Fibroblast of upper back skin (primary cell): ENCODE measurements at regions not wholly inside any gene's neighbourhood (a gene's known extent, or its start where the extent isn't known, plus 50 kb on each side); places are given as distances from the start of the nearest gene placed in this dataset.
A peak's percentile ranks its signal among the peaks of the same experiment; 100 is the strongest.

ENCODE experiments used
- DNase-seq: peaks from one replicate; pipeline ENCODE4 v3.0.0-alpha.2; 2013

DNA sequence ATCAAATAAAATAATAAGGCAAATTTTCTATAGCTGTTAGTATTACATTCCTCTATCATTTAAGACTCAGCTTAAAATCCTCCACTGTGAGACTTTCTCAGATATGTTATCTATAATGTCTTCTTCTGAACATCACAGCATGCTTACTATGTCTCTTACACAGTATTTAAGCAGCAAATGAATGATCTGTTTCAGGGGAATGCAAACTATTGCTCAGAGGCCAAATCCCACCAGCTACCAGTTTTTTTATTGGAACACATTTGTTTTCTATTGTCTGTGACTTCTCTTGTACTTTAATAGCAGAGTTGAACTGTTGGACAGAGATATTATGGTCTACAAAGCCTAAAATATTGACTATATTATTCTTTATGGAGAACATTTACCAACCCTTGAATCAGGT, 59.6 kb downstream of the C3orf38 start:
- DNase-seq: peak; percentile 53

DNA sequence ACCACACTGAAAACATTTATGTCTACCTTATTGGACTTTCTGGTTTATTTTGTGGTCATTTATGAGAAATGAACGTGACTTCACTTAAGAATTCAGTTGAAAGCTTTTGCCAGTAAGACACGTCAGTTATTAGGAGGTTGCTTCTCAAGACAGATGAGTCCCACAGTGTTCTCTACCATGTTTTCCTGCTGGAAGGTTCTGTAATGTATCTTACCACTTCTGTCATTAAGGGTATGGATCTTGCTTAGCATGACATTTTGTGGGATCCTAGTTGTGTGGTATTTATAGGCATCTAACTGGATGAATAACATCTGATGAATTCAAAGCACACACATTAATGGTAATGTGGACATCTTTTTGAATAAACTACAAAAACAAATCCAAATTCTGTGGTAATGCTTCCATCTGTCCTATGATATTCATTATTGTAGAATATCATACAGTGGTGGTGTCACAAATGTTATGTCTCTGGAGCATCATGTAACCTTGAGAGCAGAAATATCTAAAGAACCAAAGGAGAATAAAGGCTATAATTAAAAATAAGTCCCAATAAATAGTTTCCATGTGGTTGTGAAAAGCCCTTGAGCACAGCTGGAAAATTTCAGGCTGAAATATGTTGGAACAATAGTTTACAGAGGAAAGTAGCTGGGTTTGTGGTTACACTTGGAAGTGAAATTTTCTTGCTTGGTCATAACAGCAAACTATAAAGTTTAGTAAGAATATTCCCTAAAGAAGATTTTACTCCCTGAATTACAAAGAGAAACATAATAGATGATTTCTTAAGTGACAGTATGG, 61.5 kb downstream of the C3orf38 start:
- DNase-seq: peak; percentile 86

DNA sequence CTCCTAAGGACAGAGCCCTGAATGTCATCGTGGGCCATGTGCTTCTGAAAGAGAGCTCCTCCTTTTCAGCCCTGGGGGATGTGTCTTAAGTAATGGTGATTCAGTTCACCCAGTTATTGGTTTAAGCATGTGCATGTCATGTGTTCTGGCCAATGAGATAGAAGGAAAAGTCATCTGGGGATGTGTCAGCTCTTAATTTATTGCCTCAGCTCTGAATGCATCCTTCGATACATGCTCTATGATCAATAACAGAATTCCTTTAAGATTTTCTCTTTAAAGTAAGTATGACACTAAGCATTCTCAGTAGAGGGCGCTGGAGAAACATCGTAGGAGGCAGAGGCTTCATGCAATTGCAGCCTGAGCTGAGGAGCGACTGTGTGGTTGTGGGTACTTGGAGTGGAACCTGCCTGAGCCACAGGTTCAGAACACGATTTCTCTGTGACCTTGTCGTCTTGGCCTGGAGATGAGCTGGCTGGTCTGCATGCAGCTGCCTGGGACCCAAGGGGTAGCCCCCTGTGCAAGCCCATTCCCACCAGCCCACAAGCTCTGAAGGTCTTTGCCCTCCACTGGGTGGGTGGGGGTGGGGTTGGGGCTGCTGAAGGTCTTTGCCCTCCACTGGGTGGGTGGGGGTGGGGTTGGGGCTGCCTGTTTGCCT, 69.5 kb downstream of the C3orf38 start:
- peak; percentile 78 for DNase-seq

DNA sequence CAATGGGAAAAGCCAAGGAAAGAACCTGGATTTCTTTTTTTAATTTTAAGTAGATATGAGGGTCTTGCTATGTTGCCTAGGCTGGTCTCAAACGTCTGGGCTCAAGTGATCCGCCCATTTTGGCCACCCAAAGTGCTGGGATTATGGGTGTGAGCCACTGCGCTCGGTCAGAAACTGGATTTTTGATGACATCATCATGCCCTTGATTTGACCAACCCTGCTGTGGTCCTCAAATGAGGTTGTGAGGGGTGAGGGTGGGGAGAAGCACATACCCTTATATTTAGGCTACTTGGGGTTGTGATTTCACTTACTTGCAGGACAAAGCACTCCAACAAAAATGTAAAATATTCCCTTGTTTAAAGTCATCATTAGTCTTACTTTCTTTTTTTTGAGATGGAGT, 70.4 kb downstream of the C3orf38 start:
- DNase-seq: no peak

DNA sequence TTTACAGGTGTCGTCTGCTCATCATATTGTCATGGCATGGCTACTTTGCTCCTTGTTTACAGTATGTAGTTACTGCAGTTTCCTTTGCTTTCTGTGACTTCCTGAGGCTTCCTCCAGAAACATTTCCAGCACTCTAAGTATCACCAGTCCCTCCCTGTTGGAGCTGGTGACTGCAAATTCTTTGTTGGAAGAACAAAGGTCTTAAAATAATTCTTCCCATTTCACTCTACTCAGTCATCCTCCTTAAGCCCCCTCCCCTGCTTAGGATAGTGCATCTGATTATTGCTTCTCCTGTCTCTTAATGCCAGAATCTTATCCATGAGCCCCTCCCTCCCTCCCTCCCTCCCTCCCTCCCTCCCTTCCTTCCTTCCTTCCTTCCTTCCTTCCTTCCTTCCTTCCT, 72.0 kb downstream of the C3orf38 start:
- no peak for DNase-seq

DNA sequence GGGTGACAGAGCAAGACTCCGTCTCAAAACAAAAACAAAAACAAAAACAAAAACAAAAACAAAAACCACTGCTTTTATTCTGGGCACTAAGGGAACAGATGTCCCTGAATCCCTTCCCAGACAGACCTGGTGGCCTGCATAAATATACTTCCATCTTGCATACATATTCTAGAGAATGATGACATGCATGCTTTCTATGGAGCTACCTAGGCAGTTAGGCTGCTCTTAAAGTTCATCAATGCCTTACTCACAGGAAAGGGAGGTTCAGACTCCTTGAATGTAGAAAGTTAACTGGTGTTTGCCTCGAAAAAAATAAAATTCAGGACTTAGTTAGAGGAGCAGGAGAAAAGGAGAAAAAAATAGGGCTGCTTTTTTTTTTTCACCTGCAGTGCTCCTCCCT, 72.6 kb downstream of the C3orf38 start:
- no peak for DNase-seq

DNA sequence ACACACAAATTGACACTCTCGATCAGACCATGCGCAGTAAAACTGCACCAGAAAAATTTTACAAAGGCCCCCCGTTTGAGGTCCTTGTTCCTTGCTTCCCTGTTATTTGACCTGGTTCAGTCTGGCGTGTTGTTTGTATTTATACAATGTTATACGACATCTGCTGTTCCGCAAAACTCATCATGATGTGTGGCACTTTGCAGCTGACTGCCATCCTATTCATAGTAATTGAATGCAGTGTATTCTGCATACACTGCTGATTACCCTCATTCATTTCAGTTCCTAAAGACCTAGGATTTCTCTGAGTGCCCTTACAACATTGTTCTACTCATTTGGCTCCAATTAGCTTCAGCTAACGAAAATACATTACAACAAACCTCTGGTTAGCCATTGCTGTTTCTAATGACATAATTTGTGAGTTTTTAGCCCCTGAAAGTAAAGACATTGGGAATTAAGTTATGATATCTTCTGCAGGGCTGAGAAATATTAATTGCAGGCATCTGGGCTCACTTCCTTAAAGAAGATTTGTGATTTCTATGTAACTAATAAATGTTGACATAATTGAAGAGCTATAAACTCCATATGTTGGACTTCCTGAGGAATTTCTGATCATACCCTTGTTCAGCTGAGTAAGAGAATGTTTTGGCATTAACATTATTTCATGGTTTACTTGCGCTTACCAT, 75.7 kb downstream of the C3orf38 start:
- peak; percentile 16 for DNase-seq

DNA sequence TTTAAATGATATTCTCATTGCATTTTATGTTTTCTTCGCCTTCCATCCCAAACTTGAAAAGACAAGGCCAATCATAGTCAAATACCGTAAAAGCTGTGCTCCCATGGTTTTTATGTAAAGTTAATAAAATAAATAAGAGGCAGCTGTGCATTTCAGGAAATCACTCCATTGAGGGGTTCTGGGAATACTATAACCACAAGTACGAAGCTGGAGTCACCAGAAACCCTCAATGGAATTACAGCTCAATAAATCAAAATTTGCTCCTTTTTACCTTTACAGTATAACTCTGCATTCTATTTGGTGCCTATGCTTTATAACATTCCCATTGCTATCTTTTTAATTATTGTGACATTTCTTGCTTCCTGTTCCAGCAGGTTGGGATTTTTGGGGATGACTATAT, 77.2 kb downstream of the C3orf38 start:
- DNase-seq: peak; percentile 55

DNA sequence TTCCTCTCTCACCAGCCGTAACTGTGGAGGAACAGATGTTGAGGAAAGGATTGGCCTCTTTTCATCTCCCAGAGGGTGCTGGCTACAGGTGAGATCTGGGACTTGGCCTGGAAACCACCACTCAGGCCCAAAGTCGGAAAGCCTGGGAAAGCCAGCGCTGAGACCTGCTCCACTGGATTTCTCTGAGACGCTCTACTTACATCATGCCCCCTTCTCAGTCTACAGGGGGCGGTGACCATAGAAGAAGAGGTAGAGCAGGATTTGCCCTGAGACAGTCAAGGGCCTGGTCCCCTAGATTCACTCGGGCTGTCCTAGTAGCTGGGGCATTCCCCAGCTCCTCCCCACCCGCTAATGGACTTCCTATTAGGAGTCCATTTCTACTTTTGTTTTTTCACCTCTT, 80.9 kb downstream of the C3orf38 start:
- DNase-seq: no peak

DNA sequence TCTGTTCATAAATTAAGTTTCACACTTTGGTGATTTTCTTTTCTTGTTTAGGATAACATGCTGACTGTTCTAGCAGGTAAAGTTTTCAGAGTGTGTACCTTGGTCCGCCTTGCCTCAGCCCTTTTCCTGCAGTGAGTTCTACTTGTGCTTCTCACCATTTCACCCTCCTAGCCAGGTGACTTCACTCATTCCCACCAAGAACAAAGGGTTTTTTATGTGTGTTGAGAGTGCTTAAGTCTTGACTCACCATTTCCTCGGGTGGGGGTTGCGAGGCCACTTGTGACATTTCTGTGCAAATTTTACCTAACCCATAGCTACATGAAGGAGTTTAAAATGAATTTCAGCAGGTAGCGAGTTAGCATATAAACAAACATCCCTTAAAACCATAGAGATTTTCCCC, 81.4 kb downstream of the C3orf38 start:
- DNase-seq: no peak

DNA sequence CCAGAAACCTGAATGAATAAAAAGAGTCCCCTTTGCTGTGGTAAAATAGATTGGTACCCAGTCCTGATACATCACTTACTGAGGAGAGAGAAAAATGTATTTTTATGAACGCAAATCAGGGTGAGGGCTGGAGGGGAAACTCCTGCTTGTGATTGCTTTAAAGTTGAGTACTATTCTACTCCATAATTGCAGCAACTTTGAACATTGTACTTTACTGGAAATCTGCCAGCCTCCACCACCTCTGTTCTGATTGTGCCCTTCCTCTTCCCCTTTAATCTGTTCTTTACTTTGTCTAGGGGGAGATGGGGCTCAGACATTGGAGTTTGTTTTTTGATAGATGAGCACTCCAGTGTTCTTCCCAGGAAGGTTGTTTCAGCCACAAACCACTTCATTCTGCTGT, 81.9 kb downstream of the C3orf38 start:
- DNase-seq: no peak

DNA sequence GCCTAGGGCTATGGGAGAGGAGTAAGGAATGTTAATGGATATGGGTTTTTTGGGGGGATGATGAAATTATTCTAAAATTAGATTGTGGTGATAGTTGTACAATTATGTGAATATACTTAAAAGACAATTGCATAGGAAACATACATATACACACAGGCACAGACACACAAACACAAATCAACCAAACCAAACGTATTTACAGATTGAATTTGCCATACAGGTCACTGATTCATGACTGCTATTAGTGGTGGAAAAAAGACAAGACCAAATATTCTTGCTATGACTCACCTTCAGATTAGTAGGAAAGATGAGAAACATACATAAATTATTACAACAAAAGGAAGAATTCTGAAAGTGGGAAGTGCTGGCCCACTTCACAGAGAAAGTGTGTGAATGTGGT, 85.3 kb downstream of the C3orf38 start:
- peak; percentile 61 for DNase-seq

DNA sequence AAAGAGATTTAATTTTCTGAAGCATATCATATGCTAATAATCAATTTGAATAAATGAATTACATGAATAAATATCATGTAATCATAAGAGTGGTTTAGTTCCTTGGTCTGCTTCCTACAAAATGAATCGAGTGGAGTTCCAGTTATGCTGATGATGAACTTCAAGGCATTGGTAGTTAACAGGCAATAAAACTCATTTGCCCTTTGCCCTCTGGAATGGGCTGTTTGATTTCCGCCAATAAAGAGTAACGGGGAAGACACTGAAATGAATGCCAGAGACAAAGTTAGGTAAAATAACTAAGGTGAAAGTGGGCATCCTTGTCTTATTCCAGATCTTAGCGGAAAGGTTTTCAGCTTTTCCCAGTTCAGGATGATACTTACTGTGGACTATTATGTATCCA, 90.1 kb downstream of the C3orf38 start:
- no peak for DNase-seq

DNA sequence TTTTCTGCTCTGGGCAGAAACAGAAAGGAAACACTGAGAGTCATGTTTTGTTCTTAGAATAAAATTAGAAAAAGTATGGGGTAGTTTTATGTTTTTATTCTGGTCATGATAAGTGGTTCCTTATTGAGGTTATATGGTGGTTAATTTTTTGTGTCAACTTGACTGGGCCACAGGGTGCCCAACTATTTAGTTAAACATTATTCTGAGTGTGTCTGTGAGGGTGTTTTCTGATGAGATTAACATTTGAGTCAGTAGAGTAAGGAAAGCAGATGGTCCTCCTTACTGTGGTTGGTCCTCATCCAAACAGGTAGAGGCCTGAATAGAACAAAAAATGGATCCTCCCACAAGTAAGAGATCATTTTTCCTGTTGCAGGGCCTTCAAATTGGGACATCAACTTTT, 98.9 kb downstream of the C3orf38 start:
- DNase-seq: no peak

DNA sequence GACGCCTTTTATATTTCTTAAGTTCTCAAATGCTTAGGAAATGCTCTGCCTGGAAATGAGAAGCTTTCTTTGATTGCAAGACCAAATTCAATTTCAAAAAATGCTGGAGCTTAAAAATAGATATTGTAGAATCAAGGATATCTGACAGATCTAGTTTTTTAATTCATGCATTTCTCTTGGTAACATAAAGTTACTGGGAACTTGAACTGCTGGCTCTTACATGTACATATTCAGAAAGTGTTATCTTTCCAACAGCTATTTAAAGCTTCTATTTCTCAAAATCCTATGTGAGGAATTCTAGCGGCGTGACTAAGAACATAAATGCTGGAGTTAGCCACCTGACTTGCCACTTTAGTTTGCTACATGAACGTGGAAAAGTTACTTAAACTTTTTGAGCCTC, 109.3 kb downstream of the C3orf38 start:
- no peak for DNase-seq

DNA sequence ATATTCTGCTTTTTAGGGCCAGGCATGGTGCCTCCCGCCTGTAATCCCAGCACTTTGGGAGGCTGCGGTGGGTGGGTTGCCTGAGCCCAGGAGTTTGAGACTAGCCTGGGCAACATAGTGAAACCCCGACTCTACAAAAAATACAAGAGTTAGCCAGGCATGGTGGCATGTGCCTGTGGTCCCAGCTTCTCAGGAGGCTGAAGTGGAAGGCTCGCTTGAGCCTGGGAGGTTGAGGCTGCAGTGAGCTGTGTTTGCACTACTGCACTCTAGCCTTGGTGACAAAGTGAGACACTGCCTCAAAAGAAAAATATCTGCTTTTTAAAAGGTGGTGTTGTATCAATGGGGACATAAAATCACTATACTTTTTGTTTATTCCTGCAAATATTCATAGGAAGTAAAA, 112.8 kb downstream of the C3orf38 start:
- DNase-seq: no peak

DNA sequence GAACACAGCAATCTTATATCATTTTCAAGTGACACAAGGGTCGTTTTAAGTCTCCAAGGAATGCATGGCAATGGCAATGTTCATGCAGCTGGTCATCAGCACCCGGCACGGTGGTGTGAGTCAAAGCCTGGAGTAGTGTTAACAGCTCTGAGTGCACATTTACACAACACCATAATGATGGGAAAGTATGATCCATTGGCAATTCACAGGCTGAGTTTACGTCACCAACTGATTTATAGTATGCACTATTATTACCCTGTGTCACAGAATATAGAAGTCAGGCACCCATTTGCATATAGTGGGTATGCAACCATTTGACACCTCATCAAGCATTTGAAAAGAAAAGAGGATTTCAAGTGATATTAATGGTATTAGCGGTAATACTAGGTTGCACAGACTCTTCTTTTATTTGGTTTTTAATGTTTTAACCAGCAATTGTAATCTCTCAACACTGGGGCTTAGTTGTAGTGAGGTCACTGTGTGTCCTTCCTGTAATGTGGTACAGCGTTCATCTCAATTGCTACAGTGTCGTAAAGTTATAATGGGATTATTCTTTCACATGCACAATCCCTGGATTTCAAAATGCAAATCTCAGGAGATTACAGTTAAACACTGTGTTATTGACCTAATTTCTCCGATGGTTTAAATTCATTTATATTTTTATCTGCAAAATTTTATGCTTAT, 113.8 kb downstream of the C3orf38 start:
- no peak for DNase-seq

DNA sequence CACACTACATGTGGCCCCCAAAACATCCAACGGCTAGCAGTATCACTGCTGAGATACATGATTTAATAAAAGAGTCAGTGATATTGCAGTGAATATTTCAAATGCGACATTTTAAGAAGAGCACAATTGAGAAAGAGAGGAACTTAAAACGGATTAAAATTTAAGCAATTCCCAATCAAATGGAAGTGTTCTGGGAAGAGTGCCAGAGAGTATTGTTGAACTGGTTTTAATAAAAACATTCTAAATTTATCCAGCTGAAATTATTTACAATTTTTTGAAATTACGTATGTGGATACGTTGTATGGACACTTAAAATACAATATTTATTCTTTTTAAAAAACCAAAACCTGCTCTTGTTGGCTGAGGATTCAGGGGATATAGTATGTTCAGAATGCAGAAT, 117.7 kb downstream of the C3orf38 start:
- DNase-seq: peak; percentile 2

DNA sequence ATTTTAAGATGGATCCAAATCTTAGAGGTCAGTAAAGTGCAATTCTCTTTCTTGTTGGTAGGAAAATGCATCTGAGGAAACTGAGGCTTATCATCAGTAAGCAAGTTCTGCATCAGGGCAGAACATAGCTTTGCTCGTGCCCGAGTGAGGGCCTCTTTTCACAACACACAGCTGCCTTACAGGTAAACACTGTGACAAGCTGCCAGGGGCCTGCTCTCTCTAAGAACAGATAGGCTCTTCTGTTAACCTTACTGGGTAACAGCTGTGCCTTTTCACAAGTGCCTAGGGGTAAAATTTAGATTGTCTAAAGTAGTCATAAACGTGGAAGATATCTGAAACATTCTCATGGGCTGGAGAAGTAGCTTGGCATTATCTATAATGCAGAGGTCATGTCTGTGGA, 118.1 kb downstream of the C3orf38 start:
- no peak for DNase-seq

DNA sequence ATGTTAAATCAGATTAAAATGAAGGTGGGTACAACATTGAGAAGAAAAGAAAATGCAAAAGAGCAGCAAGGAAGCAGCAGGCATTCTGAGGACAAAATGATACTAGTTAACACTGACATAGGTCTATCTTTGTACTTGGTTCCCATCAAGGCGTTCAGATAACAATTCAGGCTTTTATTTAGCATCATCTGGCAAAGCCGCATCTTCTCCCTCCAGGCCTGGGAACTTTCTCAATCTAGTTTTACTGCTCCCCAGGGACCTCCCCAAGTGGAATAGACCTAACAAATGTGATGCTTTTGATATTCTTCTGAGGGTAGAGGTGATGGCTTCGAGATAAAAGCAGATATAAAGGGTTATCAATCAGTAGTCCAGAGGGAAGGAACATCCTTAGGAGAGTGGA, 130.6 kb downstream of the C3orf38 start:
- no peak for DNase-seq

DNA sequence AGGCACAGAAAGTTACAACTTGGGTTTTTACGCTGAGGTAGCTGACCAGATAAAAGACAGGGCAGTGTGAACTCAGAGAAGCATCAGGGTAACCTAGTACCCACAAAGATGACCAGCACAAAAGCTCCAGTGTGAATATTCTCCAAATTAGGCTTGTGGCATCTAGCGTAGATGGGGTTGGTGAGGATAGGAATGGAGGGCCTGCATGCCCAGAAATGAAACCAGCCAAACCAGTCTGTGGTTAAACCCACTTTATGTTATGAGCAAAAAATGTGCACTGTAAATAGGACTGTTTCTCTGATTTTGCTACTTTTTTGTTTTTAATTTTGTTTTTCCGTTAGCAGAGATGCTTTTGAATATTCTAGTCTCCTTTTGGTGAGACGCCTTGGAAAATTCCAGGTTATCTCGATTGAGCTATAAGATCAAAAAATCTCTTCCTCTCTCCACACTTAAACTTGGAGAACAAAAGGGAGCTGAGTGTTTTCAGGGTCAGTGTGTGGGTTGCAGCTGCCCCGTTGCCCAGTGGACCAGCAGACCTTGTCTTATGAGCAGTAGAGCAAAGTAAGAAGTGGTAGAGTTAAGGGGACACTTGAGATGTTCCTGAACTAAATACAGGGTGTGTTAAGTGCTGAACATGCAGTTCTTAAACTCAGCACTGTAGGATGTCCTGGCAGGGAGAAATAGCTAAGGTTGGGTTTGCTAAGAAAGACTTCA, 132.9 kb downstream of the C3orf38 start:
- DNase-seq: no peak

DNA sequence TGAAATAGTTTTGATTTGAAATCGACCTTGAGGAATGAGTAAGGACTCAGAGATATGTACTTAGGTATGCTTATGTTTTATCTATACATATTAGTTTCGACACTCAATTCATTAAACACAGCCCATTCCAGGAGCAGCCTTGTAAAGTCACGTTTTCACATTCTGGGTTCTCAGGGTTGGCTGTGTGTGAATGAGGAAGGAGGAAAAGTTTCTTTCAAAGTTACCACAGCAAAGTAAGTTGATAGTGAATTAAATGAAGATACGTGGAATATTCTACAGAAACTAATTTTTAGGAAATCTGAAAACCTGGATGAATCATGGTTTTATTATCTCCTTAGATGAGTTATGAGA, 133.5 kb downstream of the C3orf38 start:
- DNase-seq: no peak

DNA sequence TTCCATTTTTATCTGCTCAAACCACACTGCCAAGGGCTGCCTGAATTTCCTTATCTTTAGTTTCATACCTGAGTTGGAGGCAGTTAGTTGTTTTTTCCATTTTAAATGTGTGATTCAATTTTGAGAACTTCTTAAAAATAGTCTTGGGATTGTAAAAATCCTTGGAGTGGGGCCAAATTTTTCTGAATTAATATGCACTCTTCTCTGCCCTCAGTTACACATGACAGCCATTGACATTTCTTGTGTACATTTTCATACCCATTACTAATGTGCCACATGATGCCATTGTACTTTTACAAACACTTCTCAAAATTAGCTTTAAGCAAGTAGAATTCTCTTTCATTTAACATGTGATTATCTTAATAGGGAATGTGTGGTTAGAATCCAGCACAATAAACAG, 141.7 kb downstream of the C3orf38 start:
- no peak for DNase-seq
